IMR-90 (cell line): ENCODE measurements at regions not wholly inside any gene's neighbourhood (a gene's known extent, or its start where the extent isn't known, plus 50 kb on each side); places are given as distances from the start of the nearest gene placed in this dataset.

ENCODE experiments used
- ATAC-seq: fragments of 200-7000 bp; cut with Tn5 transposase; 2 replicates; pipeline ENCODE4 v1.9.1; 2020; ENCODE audit warnings: low read depth, mild to moderate bottlenecking, moderate library complexity
- BruUV-seq: library from RNA; stranded (reverse); fragments of 400-500 nt; replicated peaks from 2 replicates; lab custom pipeline; 2021; lab: Mats Ljungman, UMichigan
- CTCF ChIA-PET: fragments of 300-600 bp; formaldehyde crosslinking; extraction: SDS; loops from one replicate; lab custom pipeline; 2021; ENCODE audit warnings: antibody characterized with exemption; lab: Yijun Ruan, JAX
- POLR2A ChIA-PET: fragments of 300-600 bp; sonication (Branson Sonifier 250); formaldehyde crosslinking; loops from one replicate; lab custom pipeline; 2022; ENCODE audit warnings: antibody characterized with exemption; ENCODE audit not compliant: unreplicated experiment; lab: Charles Lee
- DNase-seq: peaks from one replicate; pipeline ENCODE4 v3.0.0; 2013
- H2AFZ ChIP-seq: replicated peaks from 2 replicates; pipeline ENCODE3; 2013; ENCODE audit warnings: low read length, mild to moderate bottlenecking; ENCODE audit not compliant: poor library complexity
- H2AK5ac ChIP-seq: 2 replicates; pipeline ENCODE4 v1.6.1; 2013; ENCODE audit warnings: low read depth, low read length, inconsistent platforms
- H2AK9ac ChIP-seq: replicated peaks from 2 replicates; pipeline ENCODE3; 2013; ENCODE audit warnings: mild to moderate bottlenecking, low read depth, low read length, moderate library complexity; ENCODE audit not compliant: poor library complexity
- H2BK120ac ChIP-seq: 2 replicates; pipeline ENCODE4 v1.6.1; 2013; ENCODE audit warnings: low read depth, low read length, inconsistent platforms
- H2BK15ac ChIP-seq: 3 replicates; pipeline ENCODE4 v1.6.1; 2013; ENCODE audit warnings: low read depth, low read length, inconsistent platforms
- H2BK20ac ChIP-seq: 2 replicates; pipeline ENCODE4 v1.6.1; 2013; ENCODE audit warnings: low read depth, mild to moderate bottlenecking, inconsistent platforms, low read length, moderate library complexity
- H2BK5ac ChIP-seq: 2 replicates; pipeline ENCODE4 v1.6.1; 2013; ENCODE audit warnings: mild to moderate bottlenecking, low read depth, low read length, inconsistent platforms; ENCODE audit not compliant: poor library complexity, severe bottlenecking
- H3K14ac ChIP-seq: replicated peaks from 2 replicates; pipeline ENCODE4 v1.6.1; 2013; ENCODE audit warnings: low read depth, low read length, inconsistent platforms
- H3K18ac ChIP-seq: 2 replicates; pipeline ENCODE4 v1.6.1; 2013; ENCODE audit warnings: low read depth, low read length, control low read depth
- H3K23ac ChIP-seq: 2 replicates; pipeline ENCODE4 v1.6.1; 2013; ENCODE audit warnings: low read depth, low read length, inconsistent platforms
- H3K27ac ChIP-seq: 2 replicates; pipeline ENCODE4 v1.5.1; 2013; ENCODE audit warnings: mild to moderate bottlenecking, control low read depth, low read length; ENCODE audit not compliant: insufficient read depth
- H3K27me3 ChIP-seq: 2 replicates; pipeline ENCODE4 v1.6.1; 2013; ENCODE audit warnings: low read length; ENCODE audit not compliant: control insufficient read depth, insufficient read depth
- H3K36me3 ChIP-seq: 2 replicates; pipeline ENCODE4 v1.6.1; 2013; ENCODE audit warnings: low read length, mixed read lengths; ENCODE audit not compliant: control insufficient read depth, insufficient read depth
- H3K4ac ChIP-seq: 2 replicates; pipeline ENCODE4 v1.6.1; 2013; ENCODE audit warnings: low read depth, low read length, inconsistent platforms
- H3K4me1 ChIP-seq: 2 replicates; pipeline ENCODE4 v1.6.1; 2013; ENCODE audit warnings: low read length, mixed read lengths; ENCODE audit not compliant: control insufficient read depth, insufficient read depth
- H3K4me2 ChIP-seq: 2 replicates; pipeline ENCODE4 v1.6.1; 2013; ENCODE audit warnings: low read depth, mild to moderate bottlenecking, control low read depth, low read length, moderate library complexity
- H3K4me3 ChIP-seq: 2 replicates; pipeline ENCODE4 v1.5.1; 2013; ENCODE audit warnings: low read depth, mild to moderate bottlenecking, control low read depth, low read length, moderate library complexity; ENCODE audit not compliant: insufficient read depth
- H3K56ac ChIP-seq: 2 replicates; pipeline ENCODE4 v1.6.1; 2013; ENCODE audit warnings: low read length, inconsistent platforms; ENCODE audit not compliant: insufficient read depth; ENCODE audit errors: extremely low read depth
- H3K79me1 ChIP-seq, 2 experiments: 2 replicates each; pipeline ENCODE4 v1.6.1; 2013; ENCODE audit warnings: low read length in 2 of 2, inconsistent platforms in 1 of 2, low read depth in 1 of 2
- H3K9ac ChIP-seq: 2 replicates; pipeline ENCODE4 v1.6.1; 2013; ENCODE audit warnings: low read depth, low read length, control low read depth
- H3K9me1 ChIP-seq: 2 replicates; pipeline ENCODE4 v1.6.1; 2013; ENCODE audit warnings: low read length, inconsistent platforms; ENCODE audit not compliant: insufficient read depth
- H3K9me3 ChIP-seq: 2 replicates; pipeline ENCODE4 v1.6.1; 2013; ENCODE audit warnings: low read length; ENCODE audit not compliant: control insufficient read depth, insufficient read depth
- H4K20me1 ChIP-seq: 2 replicates; pipeline ENCODE4 v1.6.1; 2013; ENCODE audit warnings: low read length, inconsistent platforms; ENCODE audit not compliant: insufficient read depth
- H4K5ac ChIP-seq: 2 replicates; pipeline ENCODE4 v1.6.1; 2013; ENCODE audit warnings: mild to moderate bottlenecking, low read depth, low read length, control low read depth
- H4K8ac ChIP-seq, 2 experiments: 2 replicates each; pipeline ENCODE4 v1.6.1; 2013; ENCODE audit warnings: low read depth in 2 of 2, low read length in 2 of 2, control low read depth in 1 of 2, inconsistent platforms in 1 of 2
- H4K91ac ChIP-seq: 2 replicates; pipeline ENCODE4 v1.6.1; 2013; ENCODE audit warnings: low read depth, low read length, inconsistent platforms; ENCODE audit not compliant: insufficient read depth
- BHLHE40 ChIP-seq: fragments of 150-350 bp; IDR thresholded peaks from 2 replicates; pipeline ENCODE4 v1.6.1; 2016; ENCODE audit warnings: mild to moderate bottlenecking, low read depth, low read length
- CEBPB ChIP-seq: IDR thresholded peaks from 2 replicates; pipeline ENCODE4 v1.6.1; 2012; ENCODE audit warnings: low read depth, low read length, improper control_type of control experiment
- CTCF ChIP-seq: conservative IDR thresholded peaks from 2 replicates; pipeline ENCODE4 v1.5.1; 2012; ENCODE audit warnings: mild to moderate bottlenecking, low read depth, low read length, improper control_type of control experiment
- MXI1 ChIP-seq: IDR thresholded peaks from 2 replicates; pipeline ENCODE4 v1.6.1; 2012; ENCODE audit warnings: low read depth, mild to moderate bottlenecking, low read length, moderate library complexity, borderline replicate concordance
- NFE2L2 ChIP-seq: fragments of 150-350 bp; IDR thresholded peaks from 2 replicates; pipeline ENCODE4 v1.6.1; 2016; ENCODE audit warnings: low read depth, mild to moderate bottlenecking, low read length
- RAD21 ChIP-seq: IDR thresholded peaks from 2 replicates; pipeline ENCODE4 v1.6.1; 2012; ENCODE audit warnings: low read length, improper control_type of control experiment
- USF2 ChIP-seq: fragments of 150-350 bp; IDR thresholded peaks from 2 replicates; pipeline ENCODE4 v1.6.1; 2017; ENCODE audit warnings: mild to moderate bottlenecking, antibody characterized with exemption, low read length, low read depth
- WGBS, 2 experiments: methylation state at CpG; one replicate each; pipeline versions ENCODE4 v1.1.5 to v1.1.7; 2013; ENCODE audit warnings: missing lambda C conversion rate in 2 of 2; ENCODE audit not compliant: insufficient read length in 1 of 2; ENCODE audit errors: extremely low coverage in 2 of 2; 5-methylcytosine and 5-hydroxymethylcytosine counted together
- dilution Hi-C: fragments of 300-500 bp; cut with HindIII; formaldehyde crosslinking; loops from one replicate; pipeline ENCODE4 v1.14.3; 2018; ENCODE audit warnings: low sequenced_read_pairs; ENCODE audit not compliant: unreplicated experiment
- in situ Hi-C: fragments of 300-500 bp; cut with MboI; formaldehyde crosslinking; loops from 3 replicates; pipeline ENCODE4 v1.14.3; 2019; ENCODE audit warnings: low sequenced_read_pairs, inconsistent platforms, mixed read lengths
- intact Hi-C: fragments of 100-400 bp; cut with micrococcal nuclease; formaldehyde crosslinking; loops from 2 replicates; pipeline ENCODE4 v1.10.0; 2022

GRCh38 chr5:126098330-126099017 is 324.7 kb upstream of the GRAMD2B start:
- peak; percentile 66 for DNase-seq
- Histone ChIP-seq H3K18ac (no peak overlapping the region), H4K8ac (no peak overlapping the region), H3K79me1 (no peaks in the 10 kb centered on the region), H3K27me3 (no peaks in the 10 kb centered on the region), H3K4me3 (no peak overlapping the region), H3K56ac (no peak overlapping the region), H3K14ac (no peak overlapping the region), H2BK15ac (no peak overlapping the region), H2AK9ac (no peak overlapping the region), H4K20me1 (no peaks in the 10 kb centered on the region), H3K27ac (no peak overlapping the region), H2AFZ (no peak overlapping the region), H2BK5ac (no peak overlapping the region), H4K91ac (no peak overlapping the region), H3K9me3 (no peaks in the 10 kb centered on the region), H3K9me1 (no peaks in the 10 kb centered on the region), H2BK20ac (no peak overlapping the region), H2AK5ac (no peak overlapping the region), H3K4ac (no peak overlapping the region), H3K23ac (no peak overlapping the region), H3K9ac (no peak overlapping the region), H3K36me3 (no peaks in the 10 kb centered on the region), H2BK120ac (no peak overlapping the region), H4K5ac (no peak overlapping the region), H3K4me2 (no peak overlapping the region), H3K4me1 (no peaks in the 10 kb centered on the region)
- BruUV-seq, result no TSS peak
- intact Hi-C loops, result no loop called here
- no peak for TF ChIP-seq USF2
- TF ChIP-seq BHLHE40, result no peak
- no peak for TF ChIP-seq RAD21
- no peak for TF ChIP-seq MXI1
- no peak for TF ChIP-seq CTCF
- TF ChIP-seq NFE2L2, result no peak
- no peak for TF ChIP-seq CEBPB
- WGBS, 2 experiments, result no CpG with 5 or more reads among the region's 1 CpG
- POLR2A ChIA-PET, result no interaction called here
- CTCF ChIA-PET, result no interaction called here
- peak; percentile 61 for ATAC-seq
- in situ Hi-C loops, result no loop called here
- dilution Hi-C loops, result no loop called here
